GM23338 (cell line): ENCODE measurements at regions not wholly inside any gene's neighbourhood (a gene's known extent, or its start where the extent isn't known, plus 50 kb on each side); places are given as distances from the start of the nearest gene placed in this dataset.

Source experiments
- ATAC-seq: fragments of 200-7000 bp; cut with Tn5 transposase; 3 replicates; pipeline ENCODE4 v1.9.1; 2020
- DNase-seq: peaks from one replicate; pipeline ENCODE4 v3.0.0-alpha.2; 2015; ENCODE audit warnings: low spot score
- H2AFZ ChIP-seq: fragments of 200-600 bp; sonication (generic); 2 replicates; pipeline ENCODE4 v1.8.0; 2016; ENCODE audit warnings: antibody characterized with exemption, mild to moderate bottlenecking, moderate library complexity
- H3F3A ChIP-seq: fragments of 200-600 bp; sonication (generic); replicated peaks from 2 replicates; pipeline ENCODE4 v1.8.0; 2017; ENCODE audit warnings: antibody characterized with exemption, mixed run types, low read depth
- H3K27ac ChIP-seq: fragments of 200-600 bp; sonication (generic); 2 replicates; pipeline ENCODE4 v1.6.1; 2016; ENCODE audit warnings: low read depth
- H3K27me3 ChIP-seq: fragments of 200-600 bp; sonication (generic); 2 replicates; pipeline ENCODE4 v1.8.0; 2016; ENCODE audit warnings: mild to moderate bottlenecking, mixed run types, moderate library complexity; ENCODE audit not compliant: insufficient read depth
- H3K36me3 ChIP-seq: fragments of 200-600 bp; sonication (generic); 2 replicates; pipeline ENCODE4 v1.8.0; 2016; ENCODE audit warnings: mild to moderate bottlenecking; ENCODE audit not compliant: insufficient read depth
- H3K4me1 ChIP-seq: fragments of 200-600 bp; sonication (generic); 2 replicates; pipeline ENCODE4 v1.8.0; 2016; ENCODE audit warnings: mild to moderate bottlenecking, moderate library complexity; ENCODE audit not compliant: insufficient read depth
- H3K4me2 ChIP-seq: fragments of 200-600 bp; sonication (generic); 2 replicates; pipeline ENCODE4 v1.7.1; 2017; ENCODE audit warnings: mixed run types
- H3K4me3 ChIP-seq: fragments of 200-600 bp; sonication (generic); 2 replicates; pipeline ENCODE4 v1.6.1; 2016; ENCODE audit warnings: mixed run types
- H3K79me2 ChIP-seq: fragments of 200-600 bp; sonication (generic); replicated peaks from 2 replicates; pipeline ENCODE4 v1.8.0; 2017; ENCODE audit warnings: mild to moderate bottlenecking; ENCODE audit not compliant: insufficient read depth
- H3K9me2 ChIP-seq: fragments of 200-600 bp; sonication (generic); 2 replicates; pipeline ENCODE4 v1.8.0; 2017; ENCODE audit not compliant: insufficient read depth
- H4K20me1 ChIP-seq: fragments of 200-600 bp; sonication (generic); replicated peaks from 2 replicates; pipeline ENCODE4 v1.8.0; 2017; ENCODE audit warnings: mild to moderate bottlenecking; ENCODE audit not compliant: insufficient read depth
- H3K27ac Mint-ChIP-seq: 2 replicates; pipeline ENCODE4 v1.8.0; 2020; ENCODE audit warnings: inconsistent platforms, mild to moderate bottlenecking, moderate library complexity, mixed read lengths
- H3K27me3 Mint-ChIP-seq: 3 replicates; pipeline ENCODE4 v1.8.0; 2022; ENCODE audit warnings: low read depth, mild to moderate bottlenecking, moderate library complexity, mixed read lengths, inconsistent platforms; ENCODE audit not compliant: insufficient read depth, poor library complexity
- H3K36me3 Mint-ChIP-seq: 3 replicates; pipeline ENCODE4 v1.8.0; 2021; ENCODE audit warnings: low read depth, mild to moderate bottlenecking, inconsistent platforms, moderate library complexity, mixed read lengths
- H3K4me1 Mint-ChIP-seq: 3 replicates; pipeline ENCODE4 v1.8.0; 2020; ENCODE audit warnings: mild to moderate bottlenecking, inconsistent platforms, mixed read lengths
- H3K4me3 Mint-ChIP-seq: 3 replicates; pipeline ENCODE4 v1.8.0; 2021; ENCODE audit warnings: moderate library complexity, mild to moderate bottlenecking, inconsistent platforms, mixed read lengths
- H3K9me3 Mint-ChIP-seq: 3 replicates; pipeline ENCODE4 v1.8.0; 2020; ENCODE audit warnings: moderate library complexity, mild to moderate bottlenecking, inconsistent platforms, mixed read lengths
- CTCF ChIP-seq, 2 experiments: fragments of 200-600 bp in 1 of 2; sonication (generic) in 1 of 2; conservative IDR thresholded peaks; 2 replicates each; pipeline versions ENCODE4 v1.5.1 to v1.6.1; 2016 to 2017; ENCODE audit warnings: antibody characterized with exemption in 2 of 2, low read depth in 2 of 2, mild to moderate bottlenecking in 2 of 2, moderate library complexity in 1 of 2
- EZH2phosphoT487 ChIP-seq: fragments of 200-600 bp; sonication (generic); IDR thresholded peaks from one replicate; pipeline ENCODE4 v1.8.1; 2018; ENCODE audit warnings: antibody characterized with exemption; ENCODE audit not compliant: unreplicated experiment
- JUNB ChIP-seq: IDR thresholded peaks from one replicate; pipeline ENCODE4 v1.6.1; 2016; ENCODE audit warnings: antibody characterized with exemption; ENCODE audit not compliant: unreplicated experiment
- POLR2AphosphoS5 ChIP-seq: IDR thresholded peaks from 2 replicates; pipeline ENCODE4 v1.6.1; 2016; ENCODE audit warnings: antibody characterized with exemption, low read depth
- REST ChIP-seq: IDR thresholded peaks from one replicate; pipeline ENCODE4 v1.6.1; 2018; ENCODE audit warnings: antibody characterized with exemption; ENCODE audit not compliant: unreplicated experiment
- ZNF114 ChIP-seq: fragments of 250-450 bp; sonication (Bioruptor Pico); IDR thresholded peaks from 2 replicates; pipeline ENCODE4 v1.5.0; 2020; ENCODE audit warnings: mild to moderate bottlenecking, moderate library complexity
- ZNF331 ChIP-seq: fragments of 250-450 bp; sonication (Bioruptor Pico); IDR thresholded peaks from 2 replicates; pipeline ENCODE4 v1.5.0; 2020; ENCODE audit warnings: low read depth, mild to moderate bottlenecking, moderate library complexity

- no peak overlapping the region for H3K4me3 ChIP-seq
- H3K4me1 ChIP-seq, result no peaks in the 10 kb centered on the region; the same call in 1 of the 2 replicates
- H2AFZ ChIP-seq, result peak overlapping the region; percentile 9; the same call in 1 of the 2 replicates
- DNase-seq (peak; percentile 85), ATAC-seq (peak; percentile 96)
- Mint-ChIP-seq H3K4me1 (peaks cover 8% of the 10 kb centered on the region), H3K4me3 (no peak overlapping the region), H3K27me3 (no peaks in the 10 kb centered on the region), H3K36me3 (no peaks in the 10 kb centered on the region), H3K27ac (no peak overlapping the region), H3K9me3 (no peaks in the 10 kb centered on the region)
- H3F3A ChIP-seq, result no peaks in the 10 kb centered on the region
- TF ChIP-seq JUNB (no peak), CTCF (conservative IDR thresholded peaks at IDR 0.05; ENCODE audit: low read depth in 2 of 2) (peak; percentile 60 to 90)
- no peaks in the 10 kb centered on the region for H3K9me2 ChIP-seq
- H3K36me3 ChIP-seq, result no peaks in the 10 kb centered on the region
- H3K27me3 ChIP-seq, result no peaks in the 10 kb centered on the region
- no peak overlapping the region for H3K4me2 ChIP-seq
- H3K79me2 ChIP-seq, result no peaks in the 10 kb centered on the region
- no peaks in the 10 kb centered on the region for H4K20me1 ChIP-seq
- H3K27ac ChIP-seq, result no peak overlapping the region
Measured at GRCh38 chr1:214952648-214953047, 129.9 kb upstream of the KCNK2 start.

- H3K4me3 Mint-ChIP-seq, result no peak overlapping the region
- Histone ChIP-seq H3K4me1 (no peaks in the 10 kb centered on the region), H3K27ac (no peak overlapping the region), H3K27me3 (no peaks in the 10 kb centered on the region), H3F3A (no peaks in the 10 kb centered on the region), H3K4me3 (no peak overlapping the region), H4K20me1 (no peaks in the 10 kb centered on the region), H3K4me2 (no peak overlapping the region), H3K79me2 (no peaks in the 10 kb centered on the region), H3K36me3 (no peaks in the 10 kb centered on the region), H3K9me2 (no peaks in the 10 kb centered on the region), H2AFZ (no peak overlapping the region)
- no peak for DNase-seq
- no peaks in the 10 kb centered on the region for H3K9me3 Mint-ChIP-seq
- ATAC-seq, result no peak
- H3K27me3 Mint-ChIP-seq, result no peaks in the 10 kb centered on the region
- no peaks in the 10 kb centered on the region; the same call in 2 of the 3 replicates for H3K4me1 Mint-ChIP-seq
- H3K27ac Mint-ChIP-seq, result no peak overlapping the region
- H3K36me3 Mint-ChIP-seq, result no peaks in the 10 kb centered on the region
- TF ChIP-seq EZH2phosphoT487 (no peak), POLR2AphosphoS5 (no peak), ZNF331 (CRISPR knock-in tag) (no peak), JUNB (no peak), REST (no peak), ZNF114 (CRISPR knock-in tag) (no peak), CTCF (conservative IDR thresholded peaks at IDR 0.05; ENCODE audit: low read depth in 2 of 2) (no peak)
Measured at GRCh38 chr1:214953901-214954616, 128.5 kb upstream of the KCNK2 start.
